ENCODE measurements at regions not wholly inside any gene's neighbourhood (a gene's known extent, or its start where the extent isn't known, plus 50 kb on each side); places are given as distances from the start of the nearest gene placed in this dataset.
"Not testable (repeated sequence)": the region's sequence is repeated elsewhere in the genome, so short reads cannot be mapped to it uniquely, and the experiment has no call there.

GRCh38 chrX:45447331-45447730, 246.7 kb upstream of the DIPK2B start:
- DNase-seq, result no peak

GRCh38 chrX:45445745-45446412, 245.2 kb upstream of the DIPK2B start:
- no peak for DNase-seq

- DNase-seq, result no peak
Measured at GRCh38 chrX:45437186-45437585, 236.5 kb upstream of the DIPK2B start.

DNA sequence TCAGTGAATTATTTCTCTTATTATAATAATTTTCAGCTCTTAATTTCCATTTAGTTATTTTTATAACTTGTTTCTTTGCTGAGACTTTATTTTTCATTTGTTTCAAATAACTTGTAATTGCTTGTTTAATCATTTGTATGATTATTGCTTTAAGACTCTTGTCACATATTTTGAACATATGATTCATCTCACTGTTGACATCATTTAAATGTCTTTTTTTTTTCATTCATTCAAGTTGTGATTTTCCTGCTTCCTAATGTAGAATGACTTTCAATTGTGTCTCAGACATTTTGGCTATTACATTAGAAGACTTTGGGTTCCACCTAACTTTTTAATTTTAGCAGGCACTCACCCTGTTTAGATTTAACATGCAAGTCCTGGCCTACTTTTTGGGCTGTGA, 234.8 kb upstream of the DIPK2B start:
- no peak for DNase-seq

GRCh38 chrX:45434231-45434630, 233.6 kb upstream of the DIPK2B start:
- no peak for DNase-seq

DNA sequence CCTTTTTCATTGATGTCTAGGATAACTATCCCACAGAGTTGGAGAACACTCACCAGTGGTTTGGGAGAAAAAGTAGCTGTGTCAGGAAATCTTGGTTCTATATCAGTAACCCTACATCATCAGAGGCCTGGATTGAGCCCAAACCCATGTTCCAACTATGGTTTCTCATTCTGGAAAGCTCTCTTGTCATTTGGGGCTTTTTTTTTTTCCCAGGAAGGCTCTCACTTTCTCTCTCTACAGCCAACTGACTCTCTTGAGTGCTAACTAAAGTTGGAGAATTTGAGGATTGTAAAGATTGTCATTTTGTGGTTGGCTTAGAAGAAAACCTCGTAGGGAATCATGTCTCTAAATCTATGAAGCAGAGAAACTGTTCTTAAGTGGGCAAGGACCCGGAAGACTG, 228.2 kb upstream of the DIPK2B start:
- DNase-seq, result no peak

DNA sequence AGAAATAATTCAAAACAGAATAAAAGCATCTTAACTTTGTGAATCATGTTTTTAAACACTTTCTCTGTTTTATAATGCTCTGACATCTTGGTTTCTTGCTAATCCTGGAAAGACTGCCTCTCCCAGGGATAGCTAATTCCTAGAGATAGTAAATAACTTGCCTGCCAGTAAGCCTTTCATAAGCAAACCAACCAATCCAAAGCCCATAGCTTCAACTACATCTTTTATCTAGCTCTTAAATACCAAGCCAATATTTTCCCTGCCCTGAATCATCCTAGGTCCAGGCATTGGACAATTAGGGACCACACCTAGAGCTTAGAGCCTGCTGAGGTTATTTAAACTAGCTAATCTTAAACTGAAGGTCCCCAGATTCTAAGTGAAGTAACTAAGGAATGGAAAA, 223.7 kb upstream of the DIPK2B start:
- no peak for DNase-seq

- DNase-seq, result no peak
Measured at GRCh38 chrX:45422216-45422925, 221.7 kb upstream of the DIPK2B start.

DNA sequence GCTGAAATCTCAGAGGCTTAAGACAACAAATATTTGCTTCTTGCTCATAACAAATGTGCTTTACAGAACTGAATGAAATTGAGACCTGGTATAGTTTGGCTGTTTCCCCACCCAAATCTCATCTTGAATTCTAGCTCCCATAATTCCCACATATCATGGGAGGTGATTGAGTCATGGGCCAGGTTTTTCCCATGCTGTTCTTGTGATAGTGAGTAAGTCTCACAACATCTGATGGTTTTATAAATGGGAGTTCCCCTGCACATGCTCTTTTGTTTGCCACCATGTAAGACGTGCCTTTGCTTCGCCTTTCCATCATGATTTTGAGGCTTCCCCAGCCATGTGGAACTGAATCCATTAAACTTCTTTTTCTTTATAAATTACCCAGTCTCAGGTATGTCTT, 221.1 kb upstream of the DIPK2B start:
- DNase-seq, result no peak

GRCh38 chrX:45404206-45404605, 203.5 kb upstream of the DIPK2B start:
- no peak for DNase-seq

DNA sequence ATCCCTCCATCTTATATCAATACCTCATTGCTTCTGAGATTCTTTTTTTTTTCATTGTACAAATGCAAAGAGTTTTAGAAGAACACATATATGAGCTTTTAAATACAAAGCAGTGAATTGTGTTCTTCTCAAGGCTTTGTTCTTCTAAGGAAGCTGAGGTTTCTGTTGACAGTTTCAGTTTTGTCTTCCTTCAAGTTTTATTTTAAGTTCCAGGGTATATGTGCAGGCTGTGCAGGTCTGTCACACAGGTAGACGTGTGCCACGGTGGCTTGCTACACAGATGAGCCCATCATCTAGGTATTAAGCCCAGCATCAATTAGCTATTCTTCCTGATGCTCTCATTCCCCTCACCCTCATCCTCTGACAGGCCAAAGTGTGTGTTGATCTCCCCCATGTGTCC, 201.2 kb upstream of the DIPK2B start:
- DNase-seq, result no peak

DNA sequence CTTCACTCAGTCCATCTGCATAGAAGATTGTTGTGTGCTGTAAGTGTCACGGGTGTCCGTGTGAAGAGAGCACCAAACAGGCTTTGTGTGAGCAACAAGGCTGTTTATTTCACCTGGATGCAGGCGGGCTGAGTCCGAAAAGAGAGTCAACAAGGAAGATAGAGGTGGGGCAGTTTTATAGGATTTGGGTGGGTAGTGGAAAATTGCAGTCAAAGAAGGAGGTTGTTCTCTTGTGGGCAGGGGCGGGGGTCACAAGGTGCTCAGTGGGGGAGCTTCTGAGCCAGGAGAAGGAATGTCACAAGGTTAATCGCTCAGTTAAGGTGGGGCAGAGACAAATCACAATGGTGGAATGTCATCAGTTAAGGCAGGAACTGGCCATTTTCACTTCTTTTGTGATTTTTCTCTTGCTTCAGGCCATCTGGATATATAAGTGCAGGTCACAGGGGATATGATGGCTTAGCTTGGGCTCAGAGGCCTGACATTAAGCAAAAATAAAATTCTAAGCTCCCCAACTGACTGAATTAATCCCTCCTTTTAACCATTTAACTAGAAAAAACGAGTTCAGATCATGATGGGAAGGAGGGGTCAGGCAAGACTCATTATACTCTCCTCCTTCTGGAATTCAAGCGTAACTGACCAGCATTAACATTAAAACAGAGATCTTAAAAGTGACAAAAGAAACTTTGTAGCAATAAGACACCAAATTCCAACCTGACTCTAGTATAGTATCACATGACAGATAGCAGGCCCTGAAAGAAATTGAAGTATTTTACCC, 200.5 kb upstream of the DIPK2B start:
- not testable (repeated sequence) for DNase-seq

DNA sequence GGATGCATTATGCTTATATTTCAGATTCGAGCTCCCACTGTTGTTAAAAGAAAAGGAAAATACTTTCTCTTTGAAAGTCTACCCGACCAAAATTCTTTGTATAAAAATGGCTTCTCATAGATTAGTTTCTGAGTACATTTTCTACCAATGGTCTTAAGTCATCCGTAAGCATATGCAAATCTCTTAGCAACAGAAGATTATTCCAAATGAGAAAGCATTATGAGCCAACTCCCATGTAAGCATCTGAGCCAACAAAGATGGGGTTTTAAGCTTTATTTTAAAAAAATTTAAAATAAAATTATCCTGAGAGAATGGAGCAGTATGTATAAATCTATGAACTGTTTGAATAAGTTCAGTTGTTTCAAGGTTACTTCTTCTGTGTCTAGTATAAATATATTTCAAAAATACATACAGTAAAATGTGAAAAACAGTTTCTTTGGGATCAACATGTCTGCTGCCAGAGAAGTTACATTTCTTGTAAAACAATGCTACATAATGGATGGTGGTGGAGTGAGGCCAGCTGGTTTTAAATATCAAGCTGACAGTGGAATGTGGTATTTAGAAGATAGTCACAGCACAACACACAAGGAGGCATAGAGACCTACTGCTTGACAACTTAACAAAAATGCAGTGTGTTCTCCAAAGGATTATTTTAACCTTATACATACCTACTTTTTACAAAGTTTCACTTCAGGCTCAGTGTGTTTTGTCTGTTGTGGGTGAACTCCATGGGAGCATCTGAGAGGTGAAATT, 199.5 kb upstream of the DIPK2B start:
- no peak for DNase-seq

DNA sequence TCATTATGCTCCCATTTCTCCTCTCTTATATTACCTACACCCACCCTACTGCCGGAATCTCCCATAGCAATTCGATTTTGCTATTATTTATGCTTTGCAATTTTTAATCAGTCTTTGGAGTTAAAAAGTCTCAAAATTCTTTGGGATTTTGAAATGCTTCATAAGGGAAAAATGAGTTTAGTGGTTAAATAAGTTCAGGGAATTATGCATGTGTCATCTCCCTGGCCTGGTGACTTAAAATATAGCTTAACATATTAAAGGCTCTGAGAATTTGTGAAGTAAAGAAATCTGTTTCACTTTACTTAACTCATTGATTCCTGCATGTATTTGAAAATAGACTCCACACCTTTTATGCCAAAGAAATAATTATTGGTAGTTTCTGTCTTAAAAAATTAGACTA, 185.1 kb upstream of the DIPK2B start:
- DNase-seq, result no peak

DNA sequence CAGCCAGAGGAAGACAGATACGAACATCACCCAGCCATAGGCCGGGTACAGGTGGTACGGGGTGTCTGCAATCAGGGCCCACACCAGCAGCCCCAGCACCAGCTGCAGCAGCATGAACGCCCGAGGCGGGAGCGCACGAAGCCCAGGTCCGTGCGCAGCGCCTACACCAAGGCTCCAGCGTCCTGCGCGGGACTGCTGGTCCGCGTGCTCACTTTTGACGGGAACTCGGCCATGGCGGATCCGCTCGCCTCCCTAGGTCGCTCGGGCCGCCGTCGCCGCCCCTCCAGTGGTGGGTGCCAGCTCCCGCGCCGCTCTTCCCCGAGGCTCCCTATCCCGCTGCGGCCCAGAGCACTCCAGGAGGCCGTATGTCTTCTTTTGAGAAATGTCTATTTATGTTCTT, 181.2 kb upstream of the DIPK2B start:
- DNase-seq, result no peak

DNA sequence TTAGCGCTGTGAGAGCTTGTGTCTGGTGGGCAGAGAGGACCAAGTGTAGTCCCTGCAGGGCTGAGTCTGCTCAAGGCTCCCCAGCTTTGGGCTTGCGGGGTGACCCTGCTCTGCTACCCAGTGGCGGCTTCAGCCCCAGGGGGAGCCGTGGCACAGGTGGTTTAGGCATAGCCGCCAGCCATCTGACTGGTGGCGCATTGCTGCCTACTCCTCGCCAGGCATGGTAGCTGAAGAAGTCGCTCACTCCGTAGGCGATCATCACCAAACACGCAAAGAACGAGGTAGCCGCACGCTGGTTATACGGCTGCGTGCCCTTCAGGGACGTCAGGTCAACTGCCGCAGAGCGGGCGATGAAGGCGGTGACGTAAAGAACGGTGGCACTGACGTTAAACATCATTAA, 180.7 kb upstream of the DIPK2B start:
- no peak for DNase-seq

DNA sequence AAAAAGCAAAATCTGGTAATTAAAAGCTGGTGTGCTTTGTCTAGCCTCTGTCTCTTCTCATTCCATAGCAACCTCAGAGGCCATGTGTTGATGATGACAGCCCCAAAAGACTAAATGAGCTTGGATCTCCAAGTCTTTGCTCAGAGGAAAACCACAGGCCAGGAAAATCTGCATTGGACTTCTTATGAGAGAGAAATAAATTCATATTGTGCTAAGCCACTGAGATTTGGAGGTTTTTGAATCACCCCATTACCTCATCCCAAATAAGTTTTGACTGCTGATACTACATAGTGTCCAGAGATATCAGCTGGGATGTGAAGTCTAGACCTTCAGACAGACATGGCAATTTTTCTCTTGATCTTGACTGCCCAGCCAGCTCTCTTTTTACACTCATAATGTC, 178.6 kb upstream of the DIPK2B start:
- DNase-seq, result no peak

- DNase-seq, result no peak
Measured at GRCh38 chrX:45372151-45372550, 171.5 kb upstream of the DIPK2B start.

DNA sequence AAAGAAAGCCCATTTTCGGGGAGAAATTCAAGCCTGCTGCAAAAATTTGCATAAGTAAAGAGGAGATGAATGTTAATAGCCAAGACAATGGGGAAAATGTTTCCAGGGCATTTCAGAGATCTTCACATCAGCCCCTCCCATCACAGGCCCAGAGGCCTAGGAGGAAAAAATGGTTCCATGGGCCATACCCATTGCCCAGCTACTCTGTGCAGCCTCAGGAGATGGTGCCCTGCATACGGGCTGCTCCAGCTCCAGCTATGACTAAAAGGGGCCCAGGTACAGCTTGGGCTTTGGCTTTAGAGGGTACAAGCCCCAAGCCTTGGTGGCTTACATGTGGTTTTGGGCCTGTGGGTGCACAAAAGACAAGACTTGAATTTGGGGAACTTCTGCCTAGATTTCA, 168.0 kb upstream of the DIPK2B start:
- DNase-seq, result no peak

GRCh38 chrX:45363596-45363995, 162.9 kb upstream of the DIPK2B start:
- DNase-seq, result no peak

GRCh38 chrX:45360571-45360970, 159.9 kb upstream of the DIPK2B start:
- DNase-seq, result no peak

GRCh38 chrX:45358392-45358791, 157.7 kb upstream of the DIPK2B start:
- no peak for DNase-seq

DNA sequence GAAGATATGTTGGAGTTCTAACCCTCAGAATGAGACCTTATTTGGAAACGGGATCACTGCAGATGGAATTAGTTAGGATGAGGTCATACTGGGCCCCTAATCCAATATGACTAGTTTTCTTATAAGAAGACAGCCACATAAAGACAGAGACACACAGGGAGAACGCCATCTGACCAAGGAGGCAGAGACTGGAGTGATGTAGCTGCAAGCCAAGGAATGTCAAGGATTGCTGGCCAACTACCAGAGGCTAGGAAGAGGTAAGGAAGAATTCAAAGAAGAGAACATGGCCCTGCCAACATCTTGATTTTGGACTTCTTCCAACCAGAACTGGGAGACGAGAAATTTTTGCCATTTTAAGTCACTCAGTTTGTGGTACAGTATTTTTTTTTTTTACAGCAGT, 152.8 kb upstream of the DIPK2B start:
- no peak for DNase-seq

All from NCI-H2171 (cell line).